ENCODE measurements at regions not wholly inside any gene's neighbourhood (a gene's known extent, or its start where the extent isn't known, plus 50 kb on each side); places are given as distances from the start of the nearest gene placed in this dataset.

- Histone ChIP-seq H3K27me3 (replicated peaks) (no peaks in the 10 kb centered on the region), H3K4me3 (ENCODE audit: low read depth, low read length) (no peak overlapping the region), H3K27ac (no peak overlapping the region), H3K36me3 (replicated peaks) (no peaks in the 10 kb centered on the region)
- TF ChIP-seq, protein P1, sequence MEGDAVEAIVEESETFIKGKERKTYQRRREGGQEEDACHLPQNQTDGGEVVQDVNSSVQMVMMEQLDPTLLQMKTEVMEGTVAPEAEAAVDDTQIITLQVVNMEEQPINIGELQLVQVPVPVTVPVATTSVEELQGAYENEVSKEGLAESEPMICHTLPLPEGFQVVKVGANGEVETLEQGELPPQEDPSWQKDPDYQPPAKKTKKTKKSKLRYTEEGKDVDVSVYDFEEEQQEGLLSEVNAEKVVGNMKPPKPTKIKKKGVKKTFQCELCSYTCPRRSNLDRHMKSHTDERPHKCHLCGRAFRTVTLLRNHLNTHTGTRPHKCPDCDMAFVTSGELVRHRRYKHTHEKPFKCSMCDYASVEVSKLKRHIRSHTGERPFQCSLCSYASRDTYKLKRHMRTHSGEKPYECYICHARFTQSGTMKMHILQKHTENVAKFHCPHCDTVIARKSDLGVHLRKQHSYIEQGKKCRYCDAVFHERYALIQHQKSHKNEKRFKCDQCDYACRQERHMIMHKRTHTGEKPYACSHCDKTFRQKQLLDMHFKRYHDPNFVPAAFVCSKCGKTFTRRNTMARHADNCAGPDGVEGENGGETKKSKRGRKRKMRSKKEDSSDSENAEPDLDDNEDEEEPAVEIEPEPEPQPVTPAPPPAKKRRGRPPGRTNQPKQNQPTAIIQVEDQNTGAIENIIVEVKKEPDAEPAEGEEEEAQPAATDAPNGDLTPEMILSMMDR (IDR thresholded peaks at IDR 0.05; ENCODE audit: low read depth, low read length, missing control alignments): no peak
- in situ Hi-C loops (cut with HindIII; ENCODE audit: low pct_ligation_motif_present, low sequenced_read_pairs): no loop called here
- DNase-seq: no peak
Observed at GRCh38 chr1:198068285-198068684, 88.5 kb upstream of the NEK7 start.

GRCh38 chr1:198072177-198072576 is 84.6 kb upstream of the NEK7 start:
- Histone ChIP-seq H3K36me3 (replicated peaks) (no peaks in the 10 kb centered on the region), H3K27ac (no peak overlapping the region), H3K27me3 (replicated peaks) (no peaks in the 10 kb centered on the region), H3K4me3 (ENCODE audit: low read depth, low read length) (no peak overlapping the region)
- TF ChIP-seq, protein P1 (IDR thresholded peaks at IDR 0.05; ENCODE audit: low read depth, low read length, missing control alignments): peak; percentile 21
- peak; percentile 7 for DNase-seq
- in situ Hi-C loops (cut with HindIII; ENCODE audit: low pct_ligation_motif_present, low sequenced_read_pairs): no loop called here

GRCh38 chr1:198075296-198075695 is 81.5 kb upstream of the NEK7 start:
- in situ Hi-C loops (cut with HindIII; ENCODE audit: low pct_ligation_motif_present, low sequenced_read_pairs): no loop called here
- H3K27me3 ChIP-seq (replicated peaks): no peaks in the 10 kb centered on the region
- TF ChIP-seq, protein P1 (IDR thresholded peaks at IDR 0.05; ENCODE audit: low read depth, low read length, missing control alignments): no peak

GRCh38 chr1:198079432-198079951 is 77.3 kb upstream of the NEK7 start:
- no peak for DNase-seq
- no peaks in the 10 kb centered on the region for H3K36me3 ChIP-seq (replicated peaks)
- TF ChIP-seq, protein P1 (IDR thresholded peaks at IDR 0.05; ENCODE audit: low read depth, low read length, missing control alignments): no peak

More at GRCh38 chr1:198075296-198075695, 81.5 kb upstream of the NEK7 start:
- no peak overlapping the region for H3K4me3 ChIP-seq (ENCODE audit: low read depth, low read length)
- no peak overlapping the region for H3K27ac ChIP-seq
- no peaks in the 10 kb centered on the region for H3K36me3 ChIP-seq (replicated peaks)
- no peak for DNase-seq

DNA sequence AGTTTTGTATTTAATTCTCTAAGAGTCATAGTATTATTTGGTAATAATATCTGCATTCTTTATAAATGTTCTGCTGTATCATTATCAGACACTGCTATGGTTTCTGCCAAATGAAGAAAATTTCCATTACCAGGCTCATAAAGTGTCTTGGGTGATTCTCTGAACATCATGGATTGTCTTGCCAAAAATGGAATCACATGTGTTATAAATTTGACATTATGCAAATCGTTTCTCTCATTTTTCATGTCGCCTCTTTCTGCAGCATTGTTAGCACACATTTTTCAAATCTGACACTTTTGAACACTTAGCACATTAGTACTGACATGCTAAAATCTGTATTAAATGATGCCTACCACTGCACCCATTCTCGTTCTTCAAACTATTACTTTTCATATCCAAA is 74.2 kb upstream of the NEK7 start:
- Histone ChIP-seq H3K36me3 (replicated peaks) (no peaks in the 10 kb centered on the region), H3K4me3 (ENCODE audit: low read depth, low read length) (no peak overlapping the region), H3K27me3 (replicated peaks) (no peaks in the 10 kb centered on the region), H3K27ac (no peak overlapping the region)
- TF ChIP-seq, protein P1 (IDR thresholded peaks at IDR 0.05; ENCODE audit: low read depth, low read length, missing control alignments): no peak
- DNase-seq: no peak
- in situ Hi-C loops (cut with HindIII; ENCODE audit: low pct_ligation_motif_present, low sequenced_read_pairs): no loop called here

More at GRCh38 chr1:198079432-198079951, 77.3 kb upstream of the NEK7 start:
- in situ Hi-C loops (cut with HindIII; ENCODE audit: low pct_ligation_motif_present, low sequenced_read_pairs): no loop called here
- Histone ChIP-seq H3K4me3 (ENCODE audit: low read depth, low read length) (no peak overlapping the region), H3K27me3 (replicated peaks) (no peaks in the 10 kb centered on the region), H3K27ac (no peak overlapping the region)

DNA sequence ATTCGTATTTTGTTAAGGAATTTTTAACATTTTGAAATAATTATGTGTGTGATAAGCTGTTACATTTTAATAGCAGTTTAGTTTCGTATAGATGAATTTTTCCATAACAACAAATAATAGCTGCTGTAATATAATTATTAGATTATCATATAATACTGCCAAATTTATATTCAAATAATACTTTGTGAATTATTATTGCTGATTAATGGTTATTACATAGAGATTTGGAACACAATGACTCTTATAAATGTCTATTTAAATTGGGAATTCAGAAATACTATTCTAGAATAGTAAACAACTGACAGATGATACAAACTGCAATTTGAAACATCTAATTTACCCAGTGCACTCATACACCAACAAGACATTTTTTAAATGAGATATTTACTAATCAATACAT is 73.2 kb upstream of the NEK7 start:
- no peak for DNase-seq
- Histone ChIP-seq H3K4me3 (ENCODE audit: low read depth, low read length) (no peak overlapping the region), H3K27me3 (replicated peaks) (no peaks in the 10 kb centered on the region), H3K36me3 (replicated peaks) (no peaks in the 10 kb centered on the region), H3K27ac (no peak overlapping the region)
- in situ Hi-C loops (cut with HindIII; ENCODE audit: low pct_ligation_motif_present, low sequenced_read_pairs): no loop called here
- TF ChIP-seq, protein P1 (IDR thresholded peaks at IDR 0.05; ENCODE audit: low read depth, low read length, missing control alignments): no peak
